Activated CD4-positive, alpha-beta T cell treated with anti-CD3 and anti-CD28 coated beads, Interleukin-2, amount 50 U/mL, for 16 hours (primary cell): ENCODE measurements at regions not wholly inside any gene's neighbourhood (a gene's known extent, or its start where the extent isn't known, plus 50 kb on each side); places are given as distances from the start of the nearest gene placed in this dataset.
"Not testable (repeated sequence)": the region's sequence is repeated elsewhere in the genome, so short reads cannot be mapped to it uniquely, and the experiment has no call there.

ENCODE experiments used
- DNase-seq: peaks from one replicate; pipeline ENCODE4 v3.0.0-alpha.2; 2020

GRCh38 chr5:96198356-96199058 is 234.5 kb downstream of the PCSK1 start:
- no peak for DNase-seq

- not testable (repeated sequence) for DNase-seq
Measured at GRCh38 chr5:96197767-96198166, 235.3 kb downstream of the PCSK1 start.

DNA sequence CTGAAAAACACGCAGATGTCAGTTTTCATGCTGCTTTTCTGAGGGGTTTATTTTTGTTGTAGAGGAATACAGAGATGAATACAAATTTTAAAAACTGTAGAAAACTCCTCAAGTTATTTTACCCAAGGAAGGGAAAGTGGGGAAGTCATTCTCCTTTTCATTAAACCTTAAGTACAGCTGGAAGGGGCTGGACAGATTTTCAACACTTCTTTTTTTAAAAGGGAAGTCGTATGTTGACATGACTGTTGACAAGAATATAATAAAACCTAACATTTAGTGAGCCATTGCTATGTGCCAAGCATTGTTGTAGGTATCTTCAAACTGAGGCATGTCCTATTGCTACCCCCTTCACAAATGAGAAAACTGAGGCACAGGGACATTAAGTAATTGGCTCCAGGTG is 235.7 kb upstream of the ELL2 start:
- no peak for DNase-seq

DNA sequence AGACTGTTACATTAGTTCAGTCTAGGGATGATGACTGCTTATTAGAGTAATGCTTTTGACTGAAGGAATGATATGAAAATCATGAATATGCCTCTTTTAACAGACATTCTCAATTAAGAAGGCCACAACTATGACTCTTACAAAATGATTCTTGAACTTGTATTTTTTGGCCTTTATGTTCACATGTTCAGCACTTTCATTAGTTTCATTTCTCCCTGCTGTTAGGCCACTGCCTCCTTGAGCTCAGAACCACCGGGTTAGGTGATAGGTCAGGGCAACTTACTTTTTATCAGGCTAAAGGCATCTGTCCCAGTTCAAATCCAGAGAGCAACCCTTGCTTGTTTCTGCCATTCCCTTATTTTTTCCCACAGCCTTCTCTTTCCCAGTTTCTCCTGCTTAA is 235.2 kb upstream of the ELL2 start:
- no peak for DNase-seq

- DNase-seq = no peak
Measured at GRCh38 chr5:96196407-96196806, 234.8 kb upstream of the ELL2 start.

DNA sequence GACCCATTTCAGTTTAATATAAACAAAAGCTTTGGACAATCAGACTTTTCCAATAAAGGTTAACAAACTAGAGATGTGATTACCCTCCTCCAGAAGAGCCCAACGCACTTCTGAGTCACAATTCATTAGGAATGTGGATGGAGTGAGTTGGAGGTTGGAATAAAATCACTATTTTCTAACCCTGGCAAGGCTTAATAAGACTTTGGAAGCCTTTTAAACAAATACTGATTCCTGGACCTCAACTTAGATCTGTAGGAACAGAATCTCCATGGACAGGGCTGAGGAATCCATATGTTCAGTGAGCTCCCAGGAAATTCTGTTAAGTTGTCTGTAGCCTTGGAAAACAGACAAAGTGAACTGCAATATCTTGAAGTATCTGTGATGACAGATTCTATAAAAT is 233.5 kb upstream of the ELL2 start:
- no peak for DNase-seq

GRCh38 chr5:96194593-96194992 is 232.9 kb upstream of the ELL2 start:
- DNase-seq = no peak

GRCh38 chr5:96193946-96194345 is 232.3 kb upstream of the ELL2 start:
- DNase-seq = no peak

GRCh38 chr5:96189987-96190386 is 228.3 kb upstream of the ELL2 start:
- no peak for DNase-seq

DNA sequence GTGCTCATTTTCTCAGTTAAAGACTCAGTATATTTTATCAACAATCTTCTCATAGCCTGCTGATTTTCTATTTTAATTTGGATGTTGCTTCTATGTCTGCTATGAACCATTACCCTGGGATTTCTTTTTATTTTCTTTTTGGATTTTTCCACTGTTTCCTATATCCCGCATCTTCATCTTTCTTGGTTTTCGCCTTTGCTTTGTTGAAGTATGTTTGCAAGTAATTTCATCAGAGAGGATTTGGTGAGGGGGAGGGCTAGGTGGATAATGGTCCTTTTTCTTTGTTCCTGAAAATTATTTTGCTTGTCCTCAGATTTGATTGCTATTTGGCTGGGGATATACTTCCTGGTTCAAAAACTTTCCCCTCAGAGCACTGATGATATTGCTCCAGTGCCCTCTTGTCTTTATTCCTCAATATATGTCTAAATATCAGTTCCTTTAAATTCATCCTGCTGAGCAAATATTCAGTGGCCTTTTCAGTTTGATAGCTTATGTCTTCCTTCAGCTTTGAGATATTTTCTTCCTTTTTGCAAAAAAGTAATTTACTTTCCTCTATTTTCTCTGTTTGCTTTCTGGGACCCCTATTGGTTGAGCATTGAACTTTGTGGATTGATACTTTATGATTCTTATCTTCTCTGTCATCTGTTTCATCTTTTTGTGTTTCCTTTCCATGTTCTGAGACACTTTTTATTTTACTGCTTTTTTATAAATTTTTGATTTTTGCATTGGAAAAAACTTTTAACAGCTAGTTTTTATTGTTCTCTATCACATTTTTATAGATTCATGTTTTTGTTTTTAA is 227.6 kb upstream of the ELL2 start:
- DNase-seq = no peak

DNA sequence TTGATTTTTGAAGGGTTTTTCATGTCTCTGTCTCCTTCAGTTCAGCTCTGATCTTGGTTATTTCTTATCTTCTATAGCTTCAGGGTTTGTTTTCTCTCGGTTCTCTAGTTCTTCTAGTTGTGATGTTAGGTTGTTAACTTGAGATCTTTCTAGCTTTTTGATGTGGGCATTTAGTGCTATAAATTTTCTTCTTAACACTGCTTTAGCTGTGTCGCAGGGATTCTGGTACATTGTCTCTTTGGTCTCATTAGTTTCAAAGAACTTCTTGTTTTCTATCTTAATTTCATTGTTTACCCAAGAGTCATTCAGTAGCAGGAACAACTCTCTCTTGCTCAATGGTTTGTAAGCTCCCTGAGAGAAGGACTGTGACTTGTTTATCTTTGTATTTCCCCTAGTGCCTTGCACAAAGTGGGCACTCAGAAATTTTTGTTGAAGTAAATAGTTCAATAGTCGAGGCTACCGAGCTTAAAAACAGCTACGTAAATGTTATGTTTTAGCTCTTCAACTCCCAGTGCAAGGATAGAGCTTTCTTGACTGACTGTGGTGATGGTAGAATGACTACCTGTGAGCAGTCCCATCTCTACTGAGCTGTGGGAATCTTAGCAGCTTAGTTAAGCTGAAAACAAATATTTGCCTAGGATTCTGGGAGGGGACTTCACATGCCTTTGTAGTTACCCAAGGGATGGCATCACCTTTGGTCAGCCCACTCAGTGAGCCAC is 225.8 kb upstream of the ELL2 start:
- no peak for DNase-seq

DNA sequence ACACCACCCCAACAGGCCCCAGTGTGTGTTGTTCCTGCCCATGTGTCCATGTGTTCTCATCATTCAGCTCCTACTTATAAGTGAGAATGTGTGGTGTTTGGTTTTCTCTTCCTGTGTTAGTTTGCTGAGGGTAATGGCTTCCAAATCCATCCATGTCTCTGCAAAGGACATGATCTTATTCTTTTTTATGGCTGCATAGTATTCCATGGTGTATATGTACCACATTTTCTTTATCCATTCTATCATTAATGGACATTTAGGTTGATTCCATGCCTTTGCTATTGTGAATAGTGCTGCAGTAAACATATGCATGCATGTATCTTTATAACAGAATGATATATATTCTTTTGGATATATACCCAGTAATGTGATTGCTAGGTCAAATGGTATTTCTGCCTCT is 222.9 kb upstream of the ELL2 start:
- not testable (repeated sequence) for DNase-seq

DNA sequence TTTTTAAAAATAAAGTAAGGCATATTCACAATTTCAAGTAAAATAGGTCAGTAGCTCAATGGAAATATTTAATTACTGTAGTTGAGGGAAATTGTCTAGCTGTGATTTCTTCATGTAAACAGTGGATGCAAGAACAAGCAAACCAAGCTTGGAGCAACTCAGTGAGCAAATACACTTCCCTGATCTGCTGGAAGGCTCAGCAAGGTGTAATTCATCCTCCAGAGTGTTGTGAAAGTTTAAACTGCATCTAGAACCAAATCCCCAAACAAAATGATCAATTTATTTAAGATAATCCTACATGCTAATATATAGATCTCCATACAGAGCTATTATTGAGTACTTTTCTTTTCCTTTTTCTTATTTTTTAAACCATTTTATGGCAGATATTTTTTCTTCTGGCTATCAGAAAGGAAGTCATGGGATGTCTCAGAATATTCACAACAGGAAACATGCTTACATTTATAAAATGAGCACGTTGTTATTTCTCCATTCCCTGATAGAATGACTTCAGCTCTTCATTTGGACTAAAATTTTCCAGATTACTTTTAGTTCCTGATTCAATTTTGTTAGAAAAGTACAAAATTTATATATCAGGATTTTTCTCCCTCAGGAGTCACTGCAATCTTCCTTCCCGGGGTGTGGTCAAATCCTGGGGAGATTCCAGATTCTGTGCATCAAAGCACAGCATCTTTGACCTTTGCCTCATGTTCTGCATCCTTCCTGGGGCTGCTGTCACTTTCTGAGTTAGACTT is 219.2 kb upstream of the ELL2 start:
- no peak for DNase-seq

GRCh38 chr5:96177303-96177869 is 215.7 kb upstream of the ELL2 start:
- peak; percentile 89 for DNase-seq

GRCh38 chr5:96176022-96176421 is 214.4 kb upstream of the ELL2 start:
- no peak for DNase-seq

DNA sequence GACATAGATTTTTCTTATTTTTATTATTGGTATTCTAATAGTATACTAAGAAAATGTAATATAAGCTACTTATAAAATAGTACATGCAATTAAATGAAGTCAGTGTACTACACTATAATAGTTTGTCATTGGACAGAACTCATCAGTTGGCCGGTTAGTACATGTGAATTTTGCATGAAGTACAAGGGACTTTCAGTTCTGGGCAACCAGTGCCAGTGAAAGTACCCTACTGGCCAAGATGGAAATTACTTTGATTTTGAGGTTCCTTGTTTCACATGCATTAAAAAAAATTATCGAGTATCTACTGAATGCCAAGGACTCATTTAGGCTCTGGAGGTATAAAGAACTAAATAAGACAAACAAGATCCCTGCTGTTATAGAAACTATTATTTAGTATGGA is 213.4 kb upstream of the ELL2 start:
- DNase-seq = peak; percentile 28

GRCh38 chr5:96173366-96173765 is 211.7 kb upstream of the ELL2 start:
- DNase-seq = no peak

- DNase-seq = no peak
Measured at GRCh38 chr5:96172436-96172835, 210.8 kb upstream of the ELL2 start.

DNA sequence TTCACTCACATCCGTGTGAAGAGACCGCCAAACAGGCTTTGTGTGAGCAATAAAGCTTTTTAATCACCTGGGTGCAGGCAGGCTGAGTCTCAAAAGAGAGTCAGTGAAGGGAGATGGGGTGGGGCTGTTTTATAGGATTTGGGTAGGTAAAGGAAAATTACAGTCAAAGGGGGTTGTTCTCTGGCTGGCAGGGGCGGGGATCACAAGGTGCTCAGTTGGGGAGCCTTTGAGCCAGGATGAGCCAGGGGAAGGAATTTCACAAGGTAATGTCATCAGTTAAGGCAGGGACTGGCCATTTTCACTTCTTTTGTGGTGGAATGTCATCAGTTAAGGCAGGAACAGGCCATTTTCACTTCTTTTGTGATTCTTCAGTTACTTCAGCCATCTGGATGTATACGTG is 210.3 kb upstream of the ELL2 start:
- DNase-seq = not testable (repeated sequence)

DNA sequence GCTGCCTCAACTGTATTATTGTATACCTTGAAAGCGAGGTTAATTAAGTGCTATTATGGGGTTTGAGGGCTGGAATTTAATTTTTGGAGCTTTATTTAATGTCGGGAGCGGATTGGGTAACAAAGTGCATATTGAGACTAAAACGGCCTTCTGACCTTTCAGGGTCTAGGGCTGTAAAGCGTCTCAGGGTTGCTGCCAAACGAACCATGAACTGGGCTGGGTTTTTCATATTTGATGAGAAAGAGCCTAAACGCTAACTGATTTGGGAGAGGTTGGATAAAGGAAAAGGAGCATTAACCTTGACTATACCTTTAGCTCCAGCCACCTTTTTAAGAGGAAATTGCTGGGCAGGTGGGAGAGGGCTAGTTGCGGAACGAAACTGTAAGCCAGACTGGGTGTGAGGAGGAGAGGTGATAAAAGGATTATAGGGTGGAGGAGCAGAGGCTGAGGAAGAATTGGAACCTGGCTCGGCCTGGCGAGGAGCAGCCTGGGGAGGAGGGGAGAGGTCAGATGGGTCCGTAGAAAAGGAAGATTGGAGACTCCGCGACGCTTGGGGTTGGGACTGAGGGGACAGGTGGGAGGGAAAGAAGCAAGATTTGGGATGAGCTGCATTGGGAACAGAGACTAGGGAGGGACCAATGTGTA is 209.0 kb upstream of the ELL2 start:
- not testable (repeated sequence) for DNase-seq

- DNase-seq = not testable (repeated sequence)
Measured at GRCh38 chr5:96168833-96169232, 207.2 kb upstream of the ELL2 start.

GRCh38 chr5:96159043-96159442 is 197.4 kb upstream of the ELL2 start:
- no peak for DNase-seq
